Tibial artery (tissue), 4 donors: ENCODE measurements at regions not wholly inside any gene's neighbourhood (a gene's known extent, or its start where the extent isn't known, plus 50 kb on each side); places are given as distances from the start of the nearest gene placed in this dataset.

ENCODE experiments used
- DNase-seq, 2 donors: peaks; one replicate each; pipeline ENCODE4 v3.0.0-alpha.2; 2019
- H3K27ac ChIP-seq, 2 donors: fragments of 200-600 bp; sonication (generic) in 1 of 2; 1 replicate in 1 of 2; 2 replicates in 1 of 2; pipeline ENCODE4 v1.5.1; 2018 to 2019; ENCODE audit warnings: mild to moderate bottlenecking in 1 of 2
- H3K27me3 ChIP-seq, 2 donors: fragments of 200-600 bp; sonication (generic) in 1 of 2; one replicate each; pipeline versions ENCODE4 v1.5.1 to v1.6.0; 2016 to 2019
- H3K36me3 ChIP-seq, 3 donors: fragments of 200-600 bp; sonication (generic) in 2 of 3; one replicate each; pipeline ENCODE4 v1.5.1; 2016 to 2019; ENCODE audit warnings: mild to moderate bottlenecking in 2 of 3
- H3K4me1 ChIP-seq, 4 donors: fragments of 200-600 bp; sonication (generic) in 2 of 4; 1 replicate in 3 of 4; 2 replicates in 1 of 4; pipeline ENCODE4 v1.5.1; 2016 to 2019
- H3K4me3 ChIP-seq, 2 donors: fragments of 200-600 bp; sonication (generic) in 1 of 2; 1 replicate in 1 of 2; 2 replicates in 1 of 2; pipeline ENCODE4 v1.5.1; 2018 to 2019; ENCODE audit warnings: mild to moderate bottlenecking in 2 of 2
- H3K9me3 ChIP-seq, 3 donors: fragments of 200-600 bp; sonication (generic) in 1 of 3; one replicate each; pipeline ENCODE4 v1.5.1; 2016 to 2019
- intact Hi-C: fragments of 100-400 bp; cut with DNase I; formaldehyde crosslinking; loops from one replicate; pipeline ENCODE4 v1.15.0; 2023; ENCODE audit warnings: low total_unique reads
- TF ChIP-seq, protein P1 (sequence below), 2 experiments: fragments of 200-600 bp in 1 of 2; fragments of 450-650 bp in 1 of 2; IDR thresholded peaks; one replicate each; pipeline ENCODE4 v1.5.1; 2017 to 2019; ENCODE audit warnings: antibody characterized with exemption in 2 of 2, mild to moderate bottlenecking in 1 of 2, moderate library complexity in 1 of 2

DNA sequence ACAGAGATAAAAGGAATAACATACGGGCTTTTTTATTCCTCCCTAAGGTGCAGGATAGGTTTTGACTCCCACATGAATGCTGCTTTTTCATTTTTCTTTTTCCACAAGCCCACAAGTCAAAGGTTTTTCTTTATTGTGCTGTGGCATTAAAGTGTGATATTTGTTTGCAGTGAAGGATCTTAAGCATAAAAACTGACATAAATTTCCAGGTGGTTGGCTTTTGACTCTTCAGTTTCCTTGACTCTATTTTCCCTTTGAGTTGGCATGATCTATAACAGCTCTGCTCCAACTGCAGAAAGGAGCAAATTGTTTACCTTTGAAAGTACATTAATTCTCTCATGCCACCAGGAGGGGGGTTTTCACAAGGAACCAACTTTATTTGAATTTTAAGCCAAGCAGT, 326.2 kb upstream of the FAM98A start:
- TF ChIP-seq, protein P1, sequence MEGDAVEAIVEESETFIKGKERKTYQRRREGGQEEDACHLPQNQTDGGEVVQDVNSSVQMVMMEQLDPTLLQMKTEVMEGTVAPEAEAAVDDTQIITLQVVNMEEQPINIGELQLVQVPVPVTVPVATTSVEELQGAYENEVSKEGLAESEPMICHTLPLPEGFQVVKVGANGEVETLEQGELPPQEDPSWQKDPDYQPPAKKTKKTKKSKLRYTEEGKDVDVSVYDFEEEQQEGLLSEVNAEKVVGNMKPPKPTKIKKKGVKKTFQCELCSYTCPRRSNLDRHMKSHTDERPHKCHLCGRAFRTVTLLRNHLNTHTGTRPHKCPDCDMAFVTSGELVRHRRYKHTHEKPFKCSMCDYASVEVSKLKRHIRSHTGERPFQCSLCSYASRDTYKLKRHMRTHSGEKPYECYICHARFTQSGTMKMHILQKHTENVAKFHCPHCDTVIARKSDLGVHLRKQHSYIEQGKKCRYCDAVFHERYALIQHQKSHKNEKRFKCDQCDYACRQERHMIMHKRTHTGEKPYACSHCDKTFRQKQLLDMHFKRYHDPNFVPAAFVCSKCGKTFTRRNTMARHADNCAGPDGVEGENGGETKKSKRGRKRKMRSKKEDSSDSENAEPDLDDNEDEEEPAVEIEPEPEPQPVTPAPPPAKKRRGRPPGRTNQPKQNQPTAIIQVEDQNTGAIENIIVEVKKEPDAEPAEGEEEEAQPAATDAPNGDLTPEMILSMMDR (IDR thresholded peaks at IDR 0.05): no peak
- intact Hi-C loops: no loop called here
- Histone ChIP-seq H3K36me3 (no peaks in the 10 kb centered on the region), H3K4me3 (no peak overlapping the region), H3K9me3 (no peaks in the 10 kb centered on the region), H3K27ac (no peak overlapping the region), H3K4me1 (no peaks in the 10 kb centered on the region), H3K27me3 (peaks cover 0 to 4% of the 10 kb centered on the region in 2 donors)
- DNase-seq: no peak

DNA sequence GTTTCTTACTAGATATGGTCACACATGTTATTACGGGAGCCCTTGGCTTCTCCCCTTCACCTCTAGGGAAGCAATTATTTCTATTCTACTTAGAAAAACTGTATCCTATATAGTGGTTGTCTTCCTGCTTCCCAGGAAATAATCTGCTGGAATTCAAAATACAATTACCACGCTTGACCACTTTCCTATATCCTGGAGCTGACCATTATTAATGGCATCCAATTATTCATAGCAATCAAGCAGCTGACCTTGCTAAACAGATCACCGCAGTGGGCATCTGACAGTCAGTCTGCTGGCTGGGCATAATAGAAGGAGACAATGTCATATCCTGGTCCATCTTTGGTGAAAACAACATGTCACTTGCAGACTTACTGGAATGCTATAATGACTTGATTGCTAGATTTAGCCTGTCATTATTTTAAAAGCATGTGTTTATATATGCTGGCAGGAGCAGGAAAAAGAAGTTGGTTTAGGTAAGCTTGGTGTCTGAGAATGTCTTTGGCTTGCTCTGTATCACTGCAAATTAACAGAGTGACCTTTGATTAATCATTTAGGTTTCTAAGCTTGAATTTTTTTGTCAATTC, 325.6 kb upstream of the FAM98A start:
- TF ChIP-seq, protein P1 (IDR thresholded peaks at IDR 0.05): no peak
- Histone ChIP-seq H3K4me3 (no peak overlapping the region), H3K27ac (no peak overlapping the region), H3K4me1 (no peaks in the 10 kb centered on the region), H3K9me3 (no peaks in the 10 kb centered on the region), H3K27me3 (peaks cover 0 to 4% of the 10 kb centered on the region in 2 donors), H3K36me3 (no peaks in the 10 kb centered on the region)
- intact Hi-C loops: no loop called here
- DNase-seq: no peak

DNA sequence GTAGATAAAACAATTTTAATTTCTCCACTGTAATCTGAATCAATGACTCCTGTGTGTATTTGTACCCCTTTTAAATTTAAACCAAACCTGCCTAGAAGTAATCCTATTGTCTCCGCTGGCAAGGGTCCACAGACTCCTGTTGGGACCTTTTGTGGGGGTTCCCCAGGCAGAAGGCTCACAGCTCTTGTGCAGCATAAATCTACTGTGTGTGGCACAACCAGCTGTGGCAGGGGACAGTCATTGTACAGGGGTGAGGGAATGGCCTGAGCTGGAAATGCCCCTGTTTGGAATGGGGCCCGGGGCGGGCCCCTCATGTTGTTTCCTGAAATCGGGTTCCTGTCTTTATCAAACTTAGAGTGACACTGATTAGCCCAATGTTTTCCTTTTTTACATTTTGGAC, 318.2 kb upstream of the FAM98A start:
- no peaks in the 10 kb centered on the region for H3K4me1 ChIP-seq
- no peak overlapping the region for H3K4me3 ChIP-seq
- no peak for DNase-seq
- H3K27me3 ChIP-seq: no peaks in the 10 kb centered on the region
- TF ChIP-seq, protein P1 (IDR thresholded peaks at IDR 0.05): no peak
- peaks cover 0 to 5% (median 0%) of the 10 kb centered on the region in 3 donors for H3K9me3 ChIP-seq
- H3K36me3 ChIP-seq: no peaks in the 10 kb centered on the region
- intact Hi-C loops: no loop called here
- H3K27ac ChIP-seq: no peak overlapping the region

DNA sequence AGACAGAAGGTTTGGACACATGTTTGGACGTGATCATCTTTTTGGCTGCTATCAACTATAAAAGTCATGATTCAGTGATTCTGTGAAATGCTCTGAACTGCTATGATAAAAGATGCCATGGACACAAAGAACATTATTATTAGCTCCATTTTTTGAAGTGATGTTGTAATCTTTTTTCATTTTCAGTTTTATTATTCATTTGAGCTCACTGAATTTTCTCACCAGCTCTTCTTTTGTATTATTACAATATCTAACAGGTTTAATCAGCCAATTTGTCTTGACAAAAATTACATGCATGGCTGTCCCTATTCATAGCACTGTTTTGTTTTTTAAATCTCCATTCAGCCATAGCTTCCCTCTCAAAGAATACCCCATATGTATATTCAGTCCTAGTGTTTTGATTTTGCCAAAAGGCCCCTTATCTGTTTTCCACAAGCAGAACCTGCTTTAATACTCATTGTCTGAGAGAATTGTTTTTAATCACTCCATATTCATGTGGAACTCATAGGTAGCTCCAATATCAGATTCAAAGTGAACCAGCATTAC, 314.0 kb upstream of the FAM98A start:
- no peaks in the 10 kb centered on the region for H3K36me3 ChIP-seq
- no peak for DNase-seq
- no peaks in the 10 kb centered on the region for H3K4me1 ChIP-seq
- no peak overlapping the region for H3K4me3 ChIP-seq
- no peak overlapping the region for H3K27ac ChIP-seq
- intact Hi-C loops: no loop called here
- H3K9me3 ChIP-seq: peaks cover 0 to 5% (median 0%) of the 10 kb centered on the region in 3 donors
- TF ChIP-seq, protein P1 (IDR thresholded peaks at IDR 0.05): no peak
- H3K27me3 ChIP-seq: no peaks in the 10 kb centered on the region

DNA sequence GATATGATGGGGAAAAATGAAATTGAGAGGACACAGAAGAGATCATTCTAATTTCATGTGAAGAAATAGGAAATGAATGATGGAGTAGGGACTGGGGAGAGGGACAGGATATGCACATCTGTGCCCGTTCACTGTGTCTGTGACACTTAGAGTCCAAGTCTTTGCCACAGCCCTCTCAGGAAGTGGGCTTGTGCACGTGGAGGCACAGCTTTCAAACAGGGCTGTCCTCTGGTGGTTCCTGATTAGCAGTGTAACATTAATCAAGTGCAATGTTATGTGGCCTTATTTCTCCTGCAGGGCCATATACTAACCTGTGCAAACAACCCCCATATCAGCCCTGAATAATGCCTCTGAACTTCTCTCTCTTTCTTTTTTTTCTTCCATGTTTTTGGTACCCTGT, 312.2 kb upstream of the FAM98A start:
- intact Hi-C loops: no loop called here
- TF ChIP-seq, protein P1 (IDR thresholded peaks at IDR 0.05): no peak

More for the DNA sequence above, 312.2 kb upstream of the FAM98A start:
- no peak overlapping the region for H3K27ac ChIP-seq
- peaks cover 0 to 5% (median 0%) of the 10 kb centered on the region in 3 donors for H3K9me3 ChIP-seq
- no peaks in the 10 kb centered on the region for H3K36me3 ChIP-seq
- no peak overlapping the region for H3K4me3 ChIP-seq
- no peak for DNase-seq
- H3K27me3 ChIP-seq: no peaks in the 10 kb centered on the region
- H3K4me1 ChIP-seq: no peaks in the 10 kb centered on the region
